HEK293T (cell line): ENCODE measurements at regions not wholly inside any gene's neighbourhood (a gene's known extent, or its start where the extent isn't known, plus 50 kb on each side); places are given as distances from the start of the nearest gene placed in this dataset.

Experiments used
- CTCF ChIA-PET: fragments of 350-600 bp; formaldehyde crosslinking; extraction: SDS; loops from one replicate; lab custom pipeline; 2021; ENCODE audit warnings: antibody characterized with exemption, inconsistent platforms; lab: Yijun Ruan, JAX
- POLR2A ChIA-PET: fragments of 350-600 bp; formaldehyde crosslinking; extraction: SDS; loops from one replicate; lab custom pipeline; 2020; ENCODE audit warnings: antibody characterized with exemption, inconsistent platforms; lab: Yijun Ruan, JAX
- DNase-seq: peaks from one replicate; pipeline ENCODE4 v3.0.0; 2012; ENCODE audit warnings: mixed read lengths; ENCODE audit errors: extremely low spot score
- ARNT ChIP-seq: fragments of 450-650 bp; IDR thresholded peaks from 2 replicates; pipeline ENCODE4 v1.6.1; 2017; ENCODE audit warnings: mild to moderate bottlenecking
- BHLHE40 ChIP-seq: fragments of 450-650 bp; IDR thresholded peaks from 2 replicates; pipeline ENCODE4 v1.6.1; 2016; ENCODE audit warnings: mild to moderate bottlenecking, moderate library complexity, borderline replicate concordance
- CTBP1 ChIP-seq: fragments of 450-650 bp; IDR thresholded peaks from 2 replicates; pipeline ENCODE4 v1.6.1; 2016; ENCODE audit warnings: borderline replicate concordance
- ELF4 ChIP-seq: fragments of 450-650 bp; IDR thresholded peaks from 2 replicates; pipeline ENCODE4 v1.6.1; 2017; ENCODE audit warnings: antibody characterized with exemption
- FOXA1 ChIP-seq: fragments of 450-650 bp; IDR thresholded peaks from 2 replicates; pipeline ENCODE4 v1.6.1; 2016; ENCODE audit warnings: mild to moderate bottlenecking
- FOXK2 ChIP-seq: fragments of 450-650 bp; IDR thresholded peaks from 2 replicates; pipeline ENCODE4 v1.6.1; 2016; ENCODE audit warnings: mild to moderate bottlenecking
- FOXM1 ChIP-seq: fragments of 450-650 bp; IDR thresholded peaks from 2 replicates; pipeline ENCODE4 v1.6.1; 2017; ENCODE audit warnings: mild to moderate bottlenecking, borderline replicate concordance
- HDGF ChIP-seq: fragments of 450-650 bp; IDR thresholded peaks from 2 replicates; pipeline ENCODE4 v1.6.1; 2017; ENCODE audit warnings: antibody characterized with exemption, borderline replicate concordance
- L3MBTL2 ChIP-seq: fragments of 450-650 bp; conservative IDR thresholded peaks from 2 replicates; pipeline ENCODE4 v1.6.1; 2016; ENCODE audit warnings: mild to moderate bottlenecking
- LEF1 ChIP-seq: fragments of 450-650 bp; IDR thresholded peaks from 2 replicates; pipeline ENCODE4 v1.6.1; 2017; ENCODE audit warnings: mild to moderate bottlenecking, borderline replicate concordance
- NFRKB ChIP-seq: fragments of 450-650 bp; IDR thresholded peaks from 2 replicates; pipeline ENCODE4 v1.6.1; 2016; ENCODE audit warnings: mild to moderate bottlenecking, moderate library complexity
- PKNOX1 ChIP-seq: fragments of 450-650 bp; IDR thresholded peaks from 2 replicates; pipeline ENCODE4 v1.6.1; 2016
- SP1 ChIP-seq: fragments of 450-650 bp; IDR thresholded peaks from 2 replicates; pipeline ENCODE4 v1.6.1; 2017
- SUZ12 ChIP-seq: fragments of 450-650 bp; IDR thresholded peaks from 2 replicates; pipeline ENCODE4 v1.6.1; 2016; ENCODE audit warnings: mild to moderate bottlenecking
- TARDBP ChIP-seq: fragments of 450-650 bp; IDR thresholded peaks from 2 replicates; pipeline ENCODE4 v1.6.1; 2016
- ZNF384 ChIP-seq: fragments of 450-650 bp; IDR thresholded peaks from 2 replicates; pipeline ENCODE4 v1.6.1; 2016

DNA sequence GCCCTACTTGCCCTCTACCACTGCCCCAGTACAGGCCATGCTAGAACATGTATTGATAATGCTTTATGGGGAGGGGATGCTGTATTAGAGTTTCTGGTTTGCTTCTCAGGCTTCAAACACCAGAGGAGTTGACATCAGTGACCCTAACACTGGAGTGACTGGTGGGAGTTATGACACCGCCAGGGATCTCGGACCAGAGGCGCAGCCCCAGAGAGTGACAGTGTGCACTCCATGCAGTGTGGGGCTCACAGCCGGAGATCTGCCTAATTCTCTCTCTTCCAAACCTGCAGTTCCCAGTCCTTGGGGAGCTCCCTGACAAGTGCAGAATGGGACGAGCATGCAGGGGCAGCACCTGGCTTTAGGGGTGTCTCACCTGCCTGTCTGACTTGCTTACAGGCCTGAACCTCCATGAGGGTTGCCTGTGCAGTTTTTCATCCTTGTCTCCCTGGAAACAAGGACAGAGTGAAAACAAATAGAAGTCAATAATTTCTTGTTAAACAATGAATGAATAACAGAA is 244.9 kb upstream of the MYT1L start:
- no peak for DNase-seq
- CTCF ChIA-PET, result no interaction called here
- POLR2A ChIA-PET, result no interaction called here
- no peak for TF ChIP-seq SP1
- TF ChIP-seq FOXA1, result no peak
- TF ChIP-seq FOXK2, result no peak
- TF ChIP-seq ELF4, result no peak
- no peak for TF ChIP-seq ARNT
- TF ChIP-seq BHLHE40, result no peak
- no peak for TF ChIP-seq HDGF
- TF ChIP-seq CTBP1, result no peak
- no peak for TF ChIP-seq TARDBP
- TF ChIP-seq FOXM1, result no peak

DNA sequence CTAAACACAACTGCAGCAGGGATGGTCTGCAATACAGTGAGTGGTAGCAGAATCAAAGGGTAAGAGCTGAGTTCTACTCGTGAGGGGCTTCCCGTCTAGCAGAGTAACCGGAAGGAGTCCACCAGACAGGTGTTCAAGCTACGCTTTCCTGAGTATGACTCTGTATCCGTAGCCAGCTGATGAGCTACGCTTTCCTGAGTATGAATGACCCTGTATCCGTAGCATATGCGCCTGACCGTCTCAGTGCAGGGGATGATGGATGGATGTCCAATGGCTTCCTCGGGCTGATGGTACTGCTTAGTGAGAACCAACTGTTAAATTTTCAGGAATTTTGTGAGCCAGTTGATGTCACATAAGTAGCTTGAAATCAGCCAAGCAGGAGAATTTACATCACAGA is 244.1 kb upstream of the MYT1L start:
- POLR2A ChIA-PET, result no interaction called here
- DNase-seq, result no peak
- CTCF ChIA-PET, result no interaction called here

GRCh38 chr2:2574401-2575180 is 243.5 kb upstream of the MYT1L start:
- CTCF ChIA-PET, result no interaction called here

More for the DNA sequence above, 244.1 kb upstream of the MYT1L start:
- no peak for TF ChIP-seq FOXK2
- no peak for TF ChIP-seq FOXA1

DNA sequence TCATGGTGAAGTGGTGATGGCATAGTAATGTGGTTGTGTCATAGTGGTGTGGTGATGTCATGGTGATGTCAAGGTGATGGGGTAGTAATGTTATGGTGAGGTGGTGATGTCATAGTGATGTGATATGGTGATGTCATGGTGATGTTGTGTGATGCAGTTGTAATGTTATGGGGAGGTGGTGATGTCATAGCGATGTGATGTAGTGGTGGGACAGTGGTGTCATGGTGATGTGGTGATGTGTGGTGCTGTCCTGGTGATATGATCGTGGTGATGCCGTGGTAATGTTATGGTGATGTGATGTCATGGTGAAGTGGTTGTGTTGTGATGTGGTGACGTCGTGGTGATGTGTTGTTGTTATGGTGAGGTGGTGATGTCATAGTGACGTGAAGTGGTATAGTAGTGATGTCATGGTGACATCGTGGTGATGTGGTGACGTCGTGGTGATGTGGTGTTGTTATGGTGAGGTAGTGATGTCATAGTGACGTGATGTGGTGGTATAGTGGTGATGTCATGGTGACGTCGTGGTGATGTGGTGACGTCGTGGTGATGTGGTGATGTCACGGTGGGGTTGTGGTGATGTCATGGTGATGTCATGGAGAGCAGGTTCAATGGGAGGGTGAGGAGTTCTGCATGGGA is 242.7 kb upstream of the MYT1L start:
- ChIA-PET CTCF (no interaction called here), POLR2A (no interaction called here)
- TF ChIP-seq BHLHE40, result no peak
- TF ChIP-seq FOXA1, result no peak
- no peak for TF ChIP-seq HDGF
- TF ChIP-seq CTBP1, result peak; percentile 27
- no peak for TF ChIP-seq ARNT
- no peak for TF ChIP-seq FOXK2
- no peak for TF ChIP-seq L3MBTL2
- no peak for TF ChIP-seq ELF4
- TF ChIP-seq PKNOX1, result no peak; the same call in 1 of the 2 replicates
- TF ChIP-seq SP1, result no peak
- TF ChIP-seq TARDBP, result peak; percentile 99
- DNase-seq, result no peak

More at GRCh38 chr2:2574401-2575180, 243.5 kb upstream of the MYT1L start:
- no peak for DNase-seq
- TF ChIP-seq TARDBP (no peak), HDGF (no peak), LEF1 (no peak), L3MBTL2 (no peak), ZNF384 (no peak), CTBP1 (no peak), FOXA1 (no peak), ARNT (no peak), FOXM1 (no peak), PKNOX1 (no peak), BHLHE40 (no peak)
- POLR2A ChIA-PET, result no interaction called here

- DNase-seq, result no peak
- TF ChIP-seq LEF1, result no peak
- TF ChIP-seq TARDBP, result no peak
- no peak for TF ChIP-seq FOXA1
- no peak for TF ChIP-seq L3MBTL2
- no peak for TF ChIP-seq PKNOX1
- TF ChIP-seq CTBP1, result no peak
- TF ChIP-seq SUZ12, result no peak
- TF ChIP-seq ELF4, result no peak
- TF ChIP-seq ZNF384, result no peak
- TF ChIP-seq SP1, result no peak
- no peak for TF ChIP-seq ARNT
- no peak for TF ChIP-seq NFRKB
- ChIA-PET POLR2A (no interaction called here), CTCF (no interaction called here)
These were observed 242.1 kb upstream of the MYT1L start for GRCh38 chr2:2573205-2573604.
